ENCODE measurements at regions not wholly inside any gene's neighbourhood (a gene's known extent, or its start where the extent isn't known, plus 50 kb on each side); places are given as distances from the start of the nearest gene placed in this dataset.

GRCh38 chr2:120547662-120548061 lies 188.0 kb upstream of the GLI2 start:
- H3K9me1 ChIP-seq (ENCODE audit: control insufficient read depth, insufficient read depth, low read length) = no peaks in the 10 kb centered on the region
- H3K4me3 ChIP-seq = no peak overlapping the region
- intact Hi-C loops (cut with micrococcal nuclease) = no loop called here
- ChIA-PET CTCF (ENCODE audit: low intra/inter-chr PET ratio) (no interaction called here), POLR2A (no interaction called here)
- in situ Hi-C loops (cut with MboI) = no loop called here
- 0 out of 2 replicates have a peak, but pooled peaks cover 3% of the 10 kb centered on the region for H4K20me1 ChIP-seq (replicated peaks; ENCODE audit: control insufficient read depth, insufficient read depth, low read length)
- H3K4me1 ChIP-seq (replicated peaks in 1 of 2; ENCODE audit: control insufficient read depth in 2 of 2, insufficient read depth in 2 of 2, low read length in 2 of 2) = no peaks in the 10 kb centered on the region; a peak in 1 of 5 replicates
- no peak overlapping the region for H3K4me2 ChIP-seq (ENCODE audit: insufficient read depth, low read length)
- no peak for DNase-seq (ENCODE audit: extremely low read depth in 1 of 4, low spot score in 3 of 4)
- H2AFZ ChIP-seq (ENCODE audit: low read depth, low read length) = no peak overlapping the region
- FAIRE-seq = no peak
- no peaks in the 10 kb centered on the region for H3K79me2 ChIP-seq (ENCODE audit: control insufficient read depth, insufficient read depth, low read length)
- no peaks in the 10 kb centered on the region for H3K36me3 ChIP-seq (ENCODE audit: control insufficient read depth, insufficient read depth, low read length)
- H3K9ac ChIP-seq (ENCODE audit: insufficient read depth in 1 of 2, low read depth in 2 of 2, low read length in 2 of 2) = no peak overlapping the region
- ATAC-seq = no peak
- no TSS peak for BruUV-seq (replicated peaks)
- TF ChIP-seq, protein P1, sequence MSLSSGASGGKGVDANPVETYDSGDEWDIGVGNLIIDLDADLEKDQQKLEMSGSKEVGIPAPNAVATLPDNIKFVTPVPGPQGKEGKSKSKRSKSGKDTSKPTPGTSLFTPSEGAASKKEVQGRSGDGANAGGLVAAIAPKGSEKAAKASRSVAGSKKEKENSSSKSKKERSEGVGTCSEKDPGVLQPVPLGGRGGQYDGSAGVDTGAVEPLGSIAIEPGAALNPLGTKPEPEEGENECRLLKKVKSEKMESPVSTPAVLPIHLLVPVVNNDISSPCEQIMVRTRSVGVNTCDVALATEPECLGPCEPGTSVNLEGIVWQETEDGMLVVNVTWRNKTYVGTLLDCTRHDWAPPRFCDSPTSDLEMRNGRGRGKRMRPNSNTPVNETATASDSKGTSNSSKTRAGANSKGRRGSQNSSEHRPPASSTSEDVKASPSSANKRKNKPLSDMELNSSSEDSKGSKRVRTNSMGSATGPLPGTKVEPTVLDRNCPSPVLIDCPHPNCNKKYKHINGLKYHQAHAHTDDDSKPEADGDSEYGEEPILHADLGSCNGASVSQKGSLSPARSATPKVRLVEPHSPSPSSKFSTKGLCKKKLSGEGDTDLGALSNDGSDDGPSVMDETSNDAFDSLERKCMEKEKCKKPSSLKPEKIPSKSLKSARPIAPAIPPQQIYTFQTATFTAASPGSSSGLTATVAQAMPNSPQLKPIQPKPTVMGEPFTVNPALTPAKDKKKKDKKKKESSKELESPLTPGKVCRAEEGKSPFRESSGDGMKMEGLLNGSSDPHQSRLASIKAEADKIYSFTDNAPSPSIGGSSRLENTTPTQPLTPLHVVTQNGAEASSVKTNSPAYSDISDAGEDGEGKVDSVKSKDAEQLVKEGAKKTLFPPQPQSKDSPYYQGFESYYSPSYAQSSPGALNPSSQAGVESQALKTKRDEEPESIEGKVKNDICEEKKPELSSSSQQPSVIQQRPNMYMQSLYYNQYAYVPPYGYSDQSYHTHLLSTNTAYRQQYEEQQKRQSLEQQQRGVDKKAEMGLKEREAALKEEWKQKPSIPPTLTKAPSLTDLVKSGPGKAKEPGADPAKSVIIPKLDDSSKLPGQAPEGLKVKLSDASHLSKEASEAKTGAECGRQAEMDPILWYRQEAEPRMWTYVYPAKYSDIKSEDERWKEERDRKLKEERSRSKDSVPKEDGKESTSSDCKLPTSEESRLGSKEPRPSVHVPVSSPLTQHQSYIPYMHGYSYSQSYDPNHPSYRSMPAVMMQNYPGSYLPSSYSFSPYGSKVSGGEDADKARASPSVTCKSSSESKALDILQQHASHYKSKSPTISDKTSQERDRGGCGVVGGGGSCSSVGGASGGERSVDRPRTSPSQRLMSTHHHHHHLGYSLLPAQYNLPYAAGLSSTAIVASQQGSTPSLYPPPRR (CRISPR knock-in tag; IDR thresholded peaks at IDR 0.05; ENCODE audit: borderline replicate concordance) = no peak
- TF ChIP-seq HNRNPL (IDR thresholded peaks at IDR 0.05; ENCODE audit: low read depth, low read length) (no peak), ZKSCAN1 (IDR thresholded peaks at IDR 0.05; ENCODE audit: low read depth, low read length) (no peak), TCF3 (CRISPR knock-in tag; IDR thresholded peaks at IDR 0.05) (no peak), ZNF644 (tag; IDR thresholded peaks at IDR 0.05; ENCODE audit: low read depth) (no peak), MTF1 (CRISPR knock-in tag; IDR thresholded peaks at IDR 0.05; ENCODE audit: borderline replicate concordance) (no peak), MYBL2 (IDR thresholded peaks at IDR 0.05; ENCODE audit: low read depth) (no peak), MYBL2 (CRISPR knock-in tag; IDR thresholded peaks at IDR 0.05; ENCODE audit: borderline replicate concordance) (no peak), ZNF174 (CRISPR knock-in tag; IDR thresholded peaks at IDR 0.05) (no peak), ZNF586 (CRISPR knock-in tag; conservative IDR thresholded peaks at IDR 0.05) (no peak)
- TF ChIP-seq, protein P2, sequence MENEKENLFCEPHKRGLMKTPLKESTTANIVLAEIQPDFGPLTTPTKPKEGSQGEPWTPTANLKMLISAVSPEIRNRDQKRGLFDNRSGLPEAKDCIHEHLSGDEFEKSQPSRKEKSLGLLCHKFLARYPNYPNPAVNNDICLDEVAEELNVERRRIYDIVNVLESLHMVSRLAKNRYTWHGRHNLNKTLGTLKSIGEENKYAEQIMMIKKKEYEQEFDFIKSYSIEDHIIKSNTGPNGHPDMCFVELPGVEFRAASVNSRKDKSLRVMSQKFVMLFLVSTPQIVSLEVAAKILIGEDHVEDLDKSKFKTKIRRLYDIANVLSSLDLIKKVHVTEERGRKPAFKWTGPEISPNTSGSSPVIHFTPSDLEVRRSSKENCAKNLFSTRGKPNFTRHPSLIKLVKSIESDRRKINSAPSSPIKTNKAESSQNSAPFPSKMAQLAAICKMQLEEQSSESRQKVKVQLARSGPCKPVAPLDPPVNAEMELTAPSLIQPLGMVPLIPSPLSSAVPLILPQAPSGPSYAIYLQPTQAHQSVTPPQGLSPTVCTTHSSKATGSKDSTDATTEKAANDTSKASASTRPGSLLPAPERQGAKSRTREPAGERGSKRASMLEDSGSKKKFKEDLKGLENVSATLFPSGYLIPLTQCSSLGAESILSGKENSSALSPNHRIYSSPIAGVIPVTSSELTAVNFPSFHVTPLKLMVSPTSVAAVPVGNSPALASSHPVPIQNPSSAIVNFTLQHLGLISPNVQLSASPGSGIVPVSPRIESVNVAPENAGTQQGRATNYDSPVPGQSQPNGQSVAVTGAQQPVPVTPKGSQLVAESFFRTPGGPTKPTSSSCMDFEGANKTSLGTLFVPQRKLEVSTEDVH (IDR thresholded peaks at IDR 0.05; ENCODE audit: low read depth, partially characterized antibody) = no peak
- TF ChIP-seq, protein P3, sequence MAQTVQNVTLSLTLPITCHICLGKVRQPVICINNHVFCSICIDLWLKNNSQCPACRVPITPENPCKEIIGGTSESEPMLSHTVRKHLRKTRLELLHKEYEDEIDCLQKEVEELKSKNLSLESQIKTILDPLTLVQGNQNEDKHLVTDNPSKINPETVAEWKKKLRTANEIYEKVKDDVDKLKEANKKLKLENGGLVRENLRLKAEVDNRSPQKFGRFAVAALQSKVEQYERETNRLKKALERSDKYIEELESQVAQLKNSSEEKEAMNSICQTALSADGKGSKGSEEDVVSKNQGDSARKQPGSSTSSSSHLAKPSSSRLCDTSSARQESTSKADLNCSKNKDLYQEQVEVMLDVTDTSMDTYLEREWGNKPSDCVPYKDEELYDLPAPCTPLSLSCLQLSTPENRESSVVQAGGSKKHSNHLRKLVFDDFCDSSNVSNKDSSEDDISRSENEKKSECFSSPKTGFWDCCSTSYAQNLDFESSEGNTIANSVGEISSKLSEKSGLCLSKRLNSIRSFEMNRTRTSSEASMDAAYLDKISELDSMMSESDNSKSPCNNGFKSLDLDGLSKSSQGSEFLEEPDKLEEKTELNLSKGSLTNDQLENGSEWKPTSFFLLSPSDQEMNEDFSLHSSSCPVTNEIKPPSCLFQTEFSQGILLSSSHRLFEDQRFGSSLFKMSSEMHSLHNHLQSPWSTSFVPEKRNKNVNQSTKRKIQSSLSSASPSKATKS (CRISPR knock-in tag; IDR thresholded peaks at IDR 0.05) = no peak
- 0% methylated on average over 1 of the region's 1 CpG for WGBS (ENCODE audit: insufficient coverage, low coverage, missing lambda C conversion rate)
- H3K9me3 ChIP-seq (replicated peaks; ENCODE audit: control insufficient read depth, insufficient read depth, low read depth, low read length) = no peaks in the 10 kb centered on the region
- H3K27ac ChIP-seq (ENCODE audit: extremely low read depth, low read depth, low read length) = no peak overlapping the region
- peaks cover 35 to 65% of the 10 kb centered on the region in 2 experiments; a peak in 4 of 5 replicates for H3K27me3 ChIP-seq (ENCODE audit: control insufficient read depth in 2 of 2, insufficient read depth in 2 of 2, low read length in 2 of 2)
